ENCODE measurements at regions not wholly inside any gene's neighbourhood (a gene's known extent, or its start where the extent isn't known, plus 50 kb on each side); places are given as distances from the start of the nearest gene placed in this dataset.

GRCh38 chr5:155906046-155906445 lies 420.9 kb upstream of the SGCD start:
- no peaks in the 10 kb centered on the region for H3K4me1 ChIP-seq
- DNase-seq (no peak), ATAC-seq (no peak)
- no peak overlapping the region for H3K4me3 ChIP-seq
- H3K27ac ChIP-seq = no peak overlapping the region
- no peak for TF ChIP-seq CTCF (IDR thresholded peaks at IDR 0.05)
- no peaks in the 10 kb centered on the region for H3K36me3 ChIP-seq
- intact Hi-C loops (cut with DNase I) = no loop called here
- no peaks in the 10 kb centered on the region for H3K9me3 ChIP-seq
- H3K27me3 ChIP-seq = no peaks in the 10 kb centered on the region

- ATAC-seq = no peak
- H3K4me1 ChIP-seq = no peaks in the 10 kb centered on the region
- TF ChIP-seq CTCF (IDR thresholded peaks at IDR 0.05) = no peak
These were observed 418.4 kb upstream of the SGCD start for GRCh38 chr5:155908543-155908942.

GRCh38 chr5:155912291-155912690 lies 414.7 kb upstream of the SGCD start:
- no peaks in the 10 kb centered on the region for H3K36me3 ChIP-seq
- intact Hi-C loops (cut with DNase I) = no loop called here
- H3K27ac ChIP-seq = no peak overlapping the region
- H3K4me1 ChIP-seq = no peaks in the 10 kb centered on the region
- no peak for ATAC-seq
- H3K9me3 ChIP-seq = no peaks in the 10 kb centered on the region
- peaks cover 4% of the 10 kb centered on the region for H3K27me3 ChIP-seq
- no peak for TF ChIP-seq CTCF (IDR thresholded peaks at IDR 0.05)
- H3K4me3 ChIP-seq = no peak overlapping the region
- DNase-seq = no peak

More at GRCh38 chr5:155908543-155908942, 418.4 kb upstream of the SGCD start:
- Histone ChIP-seq H3K27ac (no peak overlapping the region), H3K27me3 (peaks cover 4% of the 10 kb centered on the region), H3K36me3 (no peaks in the 10 kb centered on the region), H3K9me3 (no peaks in the 10 kb centered on the region), H3K4me3 (no peak overlapping the region)
- no peak for DNase-seq
- intact Hi-C loops (cut with DNase I) = no loop called here

GRCh38 chr5:155914766-155915165 lies 412.2 kb upstream of the SGCD start:
- DNase-seq (no peak), ATAC-seq (no peak)
- Histone ChIP-seq H3K4me3 (no peak overlapping the region), H3K27me3 (peaks cover 4% of the 10 kb centered on the region), H3K27ac (no peak overlapping the region), H3K9me3 (no peaks in the 10 kb centered on the region), H3K4me1 (no peaks in the 10 kb centered on the region), H3K36me3 (no peaks in the 10 kb centered on the region)
- TF ChIP-seq CTCF (IDR thresholded peaks at IDR 0.05) = no peak
- intact Hi-C loops (cut with DNase I) = no loop called here

- Histone ChIP-seq H3K4me1 (no peaks in the 10 kb centered on the region), H3K27ac (no peak overlapping the region), H3K36me3 (no peaks in the 10 kb centered on the region), H3K27me3 (peaks cover 4% of the 10 kb centered on the region), H3K4me3 (no peak overlapping the region), H3K9me3 (no peaks in the 10 kb centered on the region)
- intact Hi-C loops (cut with DNase I) = no loop called here
- DNase-seq = no peak
- TF ChIP-seq CTCF (IDR thresholded peaks at IDR 0.05) = no peak
- ATAC-seq = no peak
These were observed 411.4 kb upstream of the SGCD start for GRCh38 chr5:155915601-155916000.

GRCh38 chr5:155919126-155919525 lies 407.8 kb upstream of the SGCD start:
- no peak for TF ChIP-seq CTCF (IDR thresholded peaks at IDR 0.05)
- Histone ChIP-seq H3K36me3 (no peaks in the 10 kb centered on the region), H3K4me1 (no peaks in the 10 kb centered on the region), H3K4me3 (no peak overlapping the region), H3K9me3 (no peaks in the 10 kb centered on the region), H3K27ac (no peak overlapping the region), H3K27me3 (no peaks in the 10 kb centered on the region)
- DNase-seq = no peak
- ATAC-seq = no peak
- intact Hi-C loops (cut with DNase I) = no loop called here
